GM21528 (cell line): ENCODE measurements at regions not wholly inside any gene's neighbourhood (a gene's known extent, or its start where the extent isn't known, plus 50 kb on each side); places are given as distances from the start of the nearest gene placed in this dataset.

Source experiments
- ATAC-seq: cut with Tn5 transposase; IDR thresholded peaks from one replicate; pipeline ENCODE4 v1.9.1; 2021; ENCODE audit warnings: mild to moderate bottlenecking, moderate library complexity; ENCODE audit not compliant: unreplicated experiment, low FRiP score

- no peak for ATAC-seq
Observed at GRCh38 chr3:82347585-82347984, 586.1 kb upstream of the GBE1 start.

DNA sequence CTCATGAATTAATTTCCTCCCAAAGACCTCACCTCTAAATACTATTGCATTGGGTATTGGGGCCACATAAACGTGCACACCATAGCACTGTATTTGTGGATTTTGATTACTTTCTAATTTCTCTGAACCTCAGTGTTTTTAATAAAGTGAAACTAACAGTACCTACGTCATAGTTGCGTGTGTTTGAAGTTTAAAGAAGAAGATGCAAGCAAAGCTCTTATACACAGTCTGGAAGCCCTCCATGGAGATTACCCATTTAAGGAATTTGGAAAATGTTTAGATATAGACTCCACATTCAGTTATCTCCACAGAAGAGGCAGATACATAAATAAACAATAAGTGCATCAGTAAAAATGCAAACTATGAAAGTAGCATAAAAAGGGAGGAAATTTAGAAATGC lies 581.1 kb upstream of the GBE1 start:
- no peak for ATAC-seq

DNA sequence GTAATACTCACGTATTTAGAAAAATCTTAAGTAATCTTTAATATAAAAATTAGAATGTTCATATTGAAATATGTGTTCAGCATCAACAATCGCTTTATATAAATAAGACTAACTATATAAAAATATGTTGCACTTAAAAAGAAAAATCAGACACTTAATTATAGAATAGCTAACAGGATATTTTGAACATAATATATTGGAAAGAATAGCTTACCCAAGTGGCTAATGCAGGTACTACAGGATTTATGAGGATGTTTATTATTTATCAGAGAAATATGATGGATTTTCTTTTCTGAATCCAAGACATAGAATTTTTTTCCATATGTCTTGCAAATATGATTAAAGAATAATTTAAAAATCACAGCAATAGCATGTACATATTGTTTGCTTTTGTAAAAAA lies 567.9 kb upstream of the GBE1 start:
- ATAC-seq, result no peak

DNA sequence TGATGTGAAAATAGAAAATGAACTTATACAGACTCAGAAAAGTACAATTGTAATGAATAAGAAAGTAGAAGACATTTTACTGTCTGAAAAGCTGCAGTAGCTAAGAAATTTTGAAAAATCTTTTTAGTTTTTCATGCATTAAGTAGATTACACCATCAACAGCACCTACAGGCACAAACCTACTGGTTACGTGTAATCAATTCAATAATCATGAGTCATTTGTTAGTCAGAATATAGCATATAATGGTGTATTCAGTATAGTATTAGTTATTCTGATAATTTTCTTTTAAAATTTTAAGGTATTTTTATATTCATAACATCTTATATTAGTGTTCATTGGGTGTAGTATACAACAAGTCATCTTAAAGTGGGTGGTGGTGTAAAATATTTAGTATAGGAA lies 550.5 kb upstream of the GBE1 start:
- ATAC-seq, result no peak

DNA sequence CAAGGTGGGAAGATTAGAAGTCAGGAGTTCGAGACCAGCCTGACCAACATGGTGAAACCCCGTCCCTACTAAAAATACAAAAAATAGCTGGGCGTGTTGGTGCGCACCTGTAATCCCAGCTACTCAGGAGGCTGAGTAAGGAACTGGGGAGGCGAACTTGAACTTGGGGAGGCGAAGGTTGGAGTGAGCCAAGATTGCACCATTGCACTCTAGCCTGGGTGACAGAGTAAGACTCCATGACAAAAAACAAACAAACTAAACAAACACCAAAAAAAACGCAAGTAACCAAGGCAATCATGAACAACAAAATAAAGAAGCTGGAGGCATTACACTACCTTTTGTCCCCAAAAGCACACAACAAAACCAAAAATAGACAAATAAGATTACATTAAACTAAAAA lies 547.3 kb upstream of the GBE1 start:
- ATAC-seq, result no peak

GRCh38 chr3:82306189-82306588 lies 544.7 kb upstream of the GBE1 start:
- no peak for ATAC-seq

DNA sequence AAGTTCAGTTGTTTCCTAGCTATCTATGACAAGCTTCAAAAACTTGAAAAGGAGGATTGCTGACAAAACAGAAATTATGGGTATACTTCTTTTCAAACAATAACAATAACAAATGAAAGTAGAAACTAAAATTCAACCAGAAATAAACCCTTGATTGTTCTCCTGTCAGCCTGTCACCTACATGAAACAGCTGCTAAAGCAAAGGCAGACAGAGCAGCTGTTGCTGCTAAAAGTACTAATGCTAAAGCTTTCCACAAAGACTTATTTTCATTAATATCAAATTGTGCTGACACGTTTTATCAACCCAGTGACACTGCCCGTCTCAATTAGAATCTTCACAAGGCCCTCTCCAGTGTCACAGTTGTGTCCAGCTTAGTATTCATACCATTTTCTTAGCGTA lies 533.2 kb upstream of the GBE1 start:
- no peak for ATAC-seq

- ATAC-seq, result peak; percentile 72
Observed at GRCh38 chr3:82293867-82294266, 532.4 kb upstream of the GBE1 start.

DNA sequence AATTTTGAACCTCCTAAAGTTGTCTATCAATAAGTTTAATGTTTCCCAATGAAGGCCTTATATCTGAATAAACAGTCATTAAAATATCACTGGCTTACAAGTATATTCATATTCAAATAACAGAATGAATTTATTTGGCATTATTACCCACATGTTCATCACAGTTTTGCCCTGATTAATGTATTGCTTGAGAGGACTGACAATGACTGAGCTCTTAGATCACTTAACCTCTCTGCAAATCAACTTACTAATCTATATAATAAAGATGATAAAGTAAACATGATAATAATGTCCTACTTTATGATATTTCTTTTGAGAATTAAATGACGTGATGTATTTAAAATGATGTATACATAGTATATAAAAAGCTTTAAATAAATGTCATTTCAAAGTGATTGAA lies 532.0 kb upstream of the GBE1 start:
- ATAC-seq, result no peak

- no peak for ATAC-seq
Observed at GRCh38 chr3:82287562-82287961, 526.1 kb upstream of the GBE1 start.

DNA sequence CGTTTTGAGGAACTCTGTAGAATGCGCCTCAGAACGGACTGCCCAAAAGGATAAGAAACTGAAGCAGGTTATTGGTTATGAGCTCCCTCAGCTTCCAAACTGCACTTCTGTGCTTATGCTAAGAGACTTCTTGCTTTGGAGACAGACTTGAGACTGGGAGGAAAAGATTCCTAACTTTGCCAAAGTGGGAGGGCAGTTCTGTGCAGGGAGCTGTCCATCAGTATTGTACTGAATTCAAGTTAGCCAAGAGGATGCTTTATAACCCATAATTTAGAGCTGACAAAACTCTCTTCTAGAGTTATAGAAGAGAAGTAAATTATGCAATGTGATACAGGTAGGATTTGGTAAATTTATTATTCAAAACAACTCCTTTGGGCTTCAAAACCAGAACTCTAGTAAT lies 519.8 kb upstream of the GBE1 start:
- no peak for ATAC-seq

- ATAC-seq, result no peak
Observed at GRCh38 chr3:82276992-82277391, 515.5 kb upstream of the GBE1 start.

DNA sequence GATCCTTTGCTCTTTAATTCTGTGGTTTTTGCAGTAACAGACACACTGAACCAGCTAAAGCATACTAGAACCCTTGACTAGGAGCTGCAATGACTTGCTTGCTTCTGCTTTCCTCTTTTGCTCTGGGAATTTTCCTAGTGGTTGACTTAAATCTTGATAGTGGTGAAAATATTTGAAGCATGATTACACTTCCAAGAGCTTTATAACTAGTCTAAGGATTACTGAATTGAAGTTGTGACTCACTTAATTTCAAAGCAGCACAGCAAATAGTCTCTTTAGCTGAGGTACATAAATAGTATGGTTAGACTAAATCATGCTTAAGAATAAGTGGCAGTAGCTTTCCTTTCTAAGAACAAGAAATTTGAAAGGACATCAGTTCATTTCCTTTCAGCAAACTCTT lies 513.5 kb upstream of the GBE1 start:
- ATAC-seq, result no peak

DNA sequence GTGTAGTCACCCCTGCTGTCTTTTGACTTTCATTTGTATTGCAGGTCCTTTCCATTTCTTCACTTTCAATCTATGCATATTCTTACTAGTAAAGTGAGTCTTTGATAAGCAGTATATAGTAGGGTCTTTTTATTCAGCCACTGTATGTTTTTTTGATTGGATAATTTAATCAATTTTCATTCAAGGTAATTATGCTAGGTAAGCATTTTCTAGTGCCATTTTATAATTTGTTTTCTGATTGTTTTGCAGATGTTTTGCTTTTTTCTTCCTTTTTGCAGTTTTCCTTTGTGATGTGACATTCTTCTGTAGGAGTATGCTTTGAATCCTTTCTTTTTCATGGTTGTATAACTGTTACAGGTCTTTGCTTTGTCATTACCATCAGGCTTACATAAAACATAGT lies 504.3 kb upstream of the GBE1 start:
- no peak for ATAC-seq

DNA sequence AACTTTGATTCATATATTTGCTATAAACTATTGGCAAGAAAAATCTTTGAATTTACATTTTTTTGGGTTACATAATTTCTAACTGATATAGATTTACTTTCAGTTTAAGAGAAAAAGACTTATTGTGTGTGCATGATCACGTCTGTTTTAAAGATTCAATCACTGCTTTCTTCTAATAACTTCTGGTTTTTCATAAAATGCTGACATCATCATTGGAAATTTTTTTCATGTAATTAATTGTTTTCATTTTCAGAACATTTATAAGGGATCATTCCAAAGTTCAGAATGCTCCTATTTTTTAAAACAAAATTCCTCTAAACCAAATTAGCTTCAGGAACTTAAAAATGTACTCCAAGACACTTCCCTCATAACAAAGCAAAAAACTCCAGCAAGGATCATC lies 500.7 kb upstream of the GBE1 start:
- ATAC-seq, result no peak

- no peak for ATAC-seq
Observed at GRCh38 chr3:82261637-82262036, 500.2 kb upstream of the GBE1 start.

GRCh38 chr3:82261013-82261412 lies 499.6 kb upstream of the GBE1 start:
- no peak for ATAC-seq

- ATAC-seq, result no peak
Observed at GRCh38 chr3:82259994-82260393, 498.5 kb upstream of the GBE1 start.

GRCh38 chr3:82240322-82240721 lies 478.9 kb upstream of the GBE1 start:
- ATAC-seq, result no peak

DNA sequence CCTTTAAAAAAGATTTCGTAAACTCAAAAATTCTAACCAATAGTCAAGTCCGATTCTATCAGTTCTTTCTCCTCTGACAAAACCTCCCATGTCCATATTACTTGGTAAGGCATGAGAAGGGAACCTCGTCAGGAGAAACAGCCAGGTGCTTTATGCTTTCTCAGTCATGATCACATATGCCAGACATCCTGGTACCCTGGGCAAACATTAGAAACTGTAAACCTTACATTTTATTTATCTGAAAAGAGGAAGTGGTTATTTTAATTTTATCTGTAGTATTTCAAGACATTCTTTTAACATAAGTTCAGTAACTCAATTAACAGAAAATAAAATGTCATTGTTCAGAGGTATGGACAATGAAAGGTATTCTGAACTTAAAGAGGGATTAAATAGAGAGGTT lies 474.8 kb upstream of the GBE1 start:
- no peak for ATAC-seq

- ATAC-seq, result peak; percentile 62
Observed at GRCh38 chr3:82229397-82229796, 468.0 kb upstream of the GBE1 start.

- ATAC-seq, result no peak
Observed at GRCh38 chr3:82224661-82225060, 463.2 kb upstream of the GBE1 start.

- ATAC-seq, result no peak
Observed at GRCh38 chr3:82222401-82222800, 461.0 kb upstream of the GBE1 start.

DNA sequence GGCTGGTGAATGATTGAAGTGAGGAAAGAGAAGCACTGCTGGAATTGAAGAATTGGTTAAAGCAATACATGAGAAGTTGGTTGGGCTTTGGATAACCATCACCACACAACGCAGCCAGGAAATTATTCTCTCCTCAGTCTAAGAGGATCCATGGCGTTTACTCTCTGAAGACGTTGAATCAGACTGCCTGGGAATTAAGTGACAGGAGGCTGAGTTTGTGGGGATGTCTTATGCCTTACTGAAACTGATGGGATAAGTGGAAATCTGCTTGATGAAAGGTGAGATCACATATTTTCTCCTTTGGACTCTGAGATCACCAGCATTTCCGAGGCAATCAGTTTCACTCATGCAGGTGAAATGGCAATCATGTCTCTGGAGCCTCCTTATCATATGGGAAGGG lies 456.1 kb upstream of the GBE1 start:
- ATAC-seq, result no peak
